Common myeloid progenitor, CD34-positive (primary cell): ENCODE measurements at regions not wholly inside any gene's neighbourhood (a gene's known extent, or its start where the extent isn't known, plus 50 kb on each side); places are given as distances from the start of the nearest gene placed in this dataset.

Experiments
- CTCF ChIA-PET: fragments of 350-600 bp; sonication (Branson Sonifier 250); formaldehyde crosslinking; loops from one replicate; lab custom pipeline; 2021; ENCODE audit warnings: antibody characterized with exemption; lab: Charles Lee
- POLR2A ChIA-PET: fragments of 350-600 bp; sonication (Branson Sonifier 250); formaldehyde crosslinking; loops from one replicate; lab custom pipeline; 2021; ENCODE audit warnings: antibody characterized with exemption; lab: Charles Lee
- DNase-seq, 3 donors: peaks; one replicate each; pipeline versions ENCODE4 v3.0.0 to v3.0.0-alpha.2; 2013
- H3K27ac ChIP-seq, 2 experiments: 1 replicate in 1 of 2; 2 replicates in 1 of 2; pipeline ENCODE4 v1.7.0; 2013; ENCODE audit warnings: inconsistent platforms in 2 of 2, low read length in 2 of 2, mild to moderate bottlenecking in 2 of 2, low read depth in 1 of 2, moderate library complexity in 1 of 2; ENCODE audit not compliant: severe bottlenecking in 2 of 2, insufficient read depth in 1 of 2, poor library complexity in 1 of 2
- H3K27me3 ChIP-seq, 5 experiments: replicated peaks in 2 of 5; 1 replicate in 3 of 5; 2 replicates in 2 of 5; pipeline versions ENCODE4 v1.6.1 to v1.7.0; 2013; ENCODE audit warnings: low read length in 4 of 5, mild to moderate bottlenecking in 2 of 5, moderate library complexity in 2 of 5, inconsistent platforms in 1 of 5; ENCODE audit not compliant: insufficient read depth in 5 of 5, control insufficient read depth in 4 of 5
- H3K36me3 ChIP-seq, 4 experiments: 1 replicate in 2 of 4; 2 replicates in 2 of 4; pipeline versions ENCODE4 v1.6.1 to v1.7.0; 2013; ENCODE audit warnings: low read length in 3 of 4, control low read depth in 1 of 4, mild to moderate bottlenecking in 1 of 4; ENCODE audit not compliant: control insufficient read depth in 4 of 4, insufficient read depth in 4 of 4
- H3K4me1 ChIP-seq, 4 experiments: 1 replicate in 3 of 4; 2 replicates in 1 of 4; pipeline versions ENCODE4 v1.6.1 to v1.7.1; 2013; ENCODE audit warnings: low read length in 3 of 4, mild to moderate bottlenecking in 3 of 4, control low read depth in 1 of 4, inconsistent platforms in 1 of 4, moderate library complexity in 1 of 4; ENCODE audit not compliant: control insufficient read depth in 4 of 4, insufficient read depth in 4 of 4; ENCODE audit errors: control extremely low read depth in 1 of 4
- H3K4me3 ChIP-seq, 7 experiments: 1 replicate in 4 of 7; 2 replicates in 3 of 7; pipeline versions ENCODE4 v1.5.1 to v1.7.0; 2013; ENCODE audit warnings: mild to moderate bottlenecking in 7 of 7, low read length in 6 of 7, moderate library complexity in 6 of 7, inconsistent platforms in 2 of 7, low read depth in 2 of 7, control low read depth in 1 of 7; ENCODE audit not compliant: insufficient read depth in 4 of 7, control insufficient read depth in 1 of 7; ENCODE audit errors: extremely low read depth in 1 of 7
- H3K9me3 ChIP-seq, 5 experiments: 1 replicate in 4 of 5; 2 replicates in 1 of 5; pipeline versions ENCODE4 v1.6.1 to v1.7.1; 2013; ENCODE audit warnings: low read length in 4 of 5, mild to moderate bottlenecking in 2 of 5, inconsistent platforms in 1 of 5, low read depth in 1 of 5, moderate library complexity in 1 of 5; ENCODE audit not compliant: control insufficient read depth in 4 of 5, insufficient read depth in 2 of 5; ENCODE audit errors: control extremely low read depth in 1 of 5
- WGBS: methylation state at CpG from one replicate; pipeline ENCODE4 v1.1.5; 2013; ENCODE audit not compliant: insufficient coverage; 5-methylcytosine and 5-hydroxymethylcytosine counted together

GRCh38 chr4:67158666-67159065 lies 386.6 kb downstream of the CENPC start:
- no peak overlapping the region for H3K27ac ChIP-seq
- no peaks in the 10 kb centered on the region for H3K27me3 ChIP-seq
- POLR2A ChIA-PET: no interaction called here
- no CpG with 5 or more reads among the region's 1 CpG for WGBS
- no peak overlapping the region for H3K4me3 ChIP-seq
- no peaks in the 10 kb centered on the region for H3K9me3 ChIP-seq
- H3K4me1 ChIP-seq: peaks cover 0 to 3% (median under 1%) of the 10 kb centered on the region in 4 experiments
- no peak for DNase-seq
- no peaks in the 10 kb centered on the region for H3K36me3 ChIP-seq
- CTCF ChIA-PET: no interaction called here

GRCh38 chr4:67152976-67153375 lies 392.3 kb downstream of the CENPC start:
- ChIA-PET CTCF (interaction anchor here (0.8 kb wide), 1 partner anchor 22 kb away, joined by 4 read pairs; no protein-coding TSS in a partner anchor), POLR2A (no interaction called here)
- DNase-seq: no peak
- no peaks in the 10 kb centered on the region for H3K36me3 ChIP-seq
- H3K4me3 ChIP-seq: no peak overlapping the region
- H3K4me1 ChIP-seq: no peaks in the 10 kb centered on the region
- H3K27ac ChIP-seq: no peak overlapping the region
- H3K27me3 ChIP-seq: peaks cover 0 to 8% (median 0%) of the 10 kb centered on the region in 5 experiments
- no peaks in the 10 kb centered on the region for H3K9me3 ChIP-seq
- WGBS: 79% methylated on average over 1 of the region's 3 CpGs

GRCh38 chr4:67151376-67152343 lies 393.6 kb downstream of the CENPC start:
- Histone ChIP-seq H3K36me3 (no peaks in the 10 kb centered on the region), H3K9me3 (no peaks in the 10 kb centered on the region), H3K4me3 (no peak overlapping the region), H3K27ac (no peak overlapping the region), H3K4me1 (no peaks in the 10 kb centered on the region), H3K27me3 (peaks cover 0 to 8% (median 0%) of the 10 kb centered on the region in 5 experiments)
- no peak for DNase-seq
- ChIA-PET CTCF (no interaction called here), POLR2A (no interaction called here)
- whole genome bisulfite sequencing: 97% methylated on average over 16 of the region's 45 CpGs

GRCh38 chr4:67141586-67141985 lies 403.7 kb downstream of the CENPC start:
- H3K27ac ChIP-seq: no peak overlapping the region
- POLR2A ChIA-PET: no interaction called here
- DNase-seq: no peak
- CTCF ChIA-PET: no interaction called here
- no peaks in the 10 kb centered on the region for H3K27me3 ChIP-seq
- H3K36me3 ChIP-seq: no peaks in the 10 kb centered on the region
- no peak overlapping the region for H3K4me3 ChIP-seq
- WGBS: no CpG with 5 or more reads among the region's 2 CpGs
- H3K9me3 ChIP-seq: no peaks in the 10 kb centered on the region
- H3K4me1 ChIP-seq: no peaks in the 10 kb centered on the region

GRCh38 chr4:67134616-67135015 lies 410.7 kb downstream of the CENPC start:
- 52% methylated on average over 3 of the region's 4 CpGs for WGBS
- no peak overlapping the region for H3K4me3 ChIP-seq
- no peak for DNase-seq
- no peaks in the 10 kb centered on the region for H3K27me3 ChIP-seq
- ChIA-PET POLR2A (no interaction called here), CTCF (no interaction called here)
- H3K4me1 ChIP-seq: no peaks in the 10 kb centered on the region
- no peaks in the 10 kb centered on the region for H3K9me3 ChIP-seq
- no peaks in the 10 kb centered on the region for H3K36me3 ChIP-seq
- no peak overlapping the region for H3K27ac ChIP-seq

- ChIA-PET CTCF (no interaction called here), POLR2A (no interaction called here)
- Histone ChIP-seq H3K27ac (no peak overlapping the region), H3K4me3 (no peak overlapping the region), H3K4me1 (no peaks in the 10 kb centered on the region), H3K27me3 (no peaks in the 10 kb centered on the region), H3K36me3 (no peaks in the 10 kb centered on the region), H3K9me3 (no peaks in the 10 kb centered on the region)
- no CpG with 5 or more reads among the region's 2 CpGs for WGBS
- no peak for DNase-seq
Observed at GRCh38 chr4:67133162-67133561, 412.1 kb downstream of the CENPC start.

- Histone ChIP-seq H3K4me3 (no peak overlapping the region), H3K27me3 (no peaks in the 10 kb centered on the region), H3K36me3 (no peaks in the 10 kb centered on the region), H3K27ac (no peak overlapping the region), H3K9me3 (no peaks in the 10 kb centered on the region), H3K4me1 (no peaks in the 10 kb centered on the region)
- ChIA-PET CTCF (interaction anchor here (1.0 kb wide), 1 partner anchor 22 kb away, joined by 4 read pairs; no protein-coding TSS in a partner anchor), POLR2A (no interaction called here)
- no peak for DNase-seq
Observed at GRCh38 chr4:67131224-67131623, 414.1 kb downstream of the CENPC start.
